T-helper 1 cell treated with Interleukin-12 subunit alpha and Interleukin-12 subunit beta and Interleukin-4 antibody, amounts not matched to agents 30 ng/mL and 1 ng/mL, for 36 hours (primary cell): ENCODE measurements at regions not wholly inside any gene's neighbourhood (a gene's known extent, or its start where the extent isn't known, plus 50 kb on each side); places are given as distances from the start of the nearest gene placed in this dataset.
"Not testable (repeated sequence)": the region's sequence is repeated elsewhere in the genome, so short reads cannot be mapped to it uniquely, and the experiment has no call there.

Source experiments
- intact Hi-C: fragments of 100-400 bp; cut with micrococcal nuclease; formaldehyde crosslinking; loops from one replicate; pipeline ENCODE4 v1.15.1; 2024

DNA sequence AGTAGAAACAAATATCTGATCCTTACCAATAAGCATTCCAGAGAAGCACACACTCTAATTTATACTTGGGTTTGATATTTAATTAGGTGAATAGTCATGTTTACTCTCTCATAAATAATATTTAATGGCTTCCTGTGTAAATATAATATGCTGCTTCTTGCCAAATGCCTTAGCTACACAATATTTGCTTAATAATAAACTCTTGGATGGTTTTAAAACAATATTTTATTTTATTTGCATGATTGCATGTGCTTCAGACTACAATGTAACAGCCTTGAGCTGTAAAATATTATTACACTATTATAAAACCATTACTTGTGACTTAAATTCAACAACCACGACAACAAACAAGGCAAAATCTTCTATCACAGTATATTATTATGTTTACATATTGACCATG is 542.4 kb upstream of the CHD1 start:
- intact Hi-C loops = not testable (repeated sequence)

GRCh38 chr5:99470636-99471035 is 541.8 kb upstream of the CHD1 start:
- intact Hi-C loops = not testable (repeated sequence)

DNA sequence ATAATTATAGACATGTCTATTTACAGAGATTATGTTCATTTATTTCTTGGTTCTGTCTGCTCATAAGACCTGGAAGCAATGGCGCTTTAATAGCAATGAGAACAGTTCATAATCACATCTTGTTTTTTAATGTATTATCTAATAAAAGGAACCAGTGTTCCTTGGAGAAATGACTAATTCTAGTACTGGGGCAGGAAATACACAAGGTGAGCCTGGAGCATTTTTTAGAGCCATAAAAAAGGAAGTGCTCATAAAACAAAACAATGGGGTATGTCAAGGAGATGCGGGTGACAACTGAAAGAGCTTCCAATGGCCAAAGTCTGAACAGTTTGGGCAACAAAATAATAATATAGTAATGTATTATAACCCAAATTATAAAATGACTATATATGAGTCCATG is 531.9 kb upstream of the CHD1 start:
- intact Hi-C loops = no loop called here

- intact Hi-C loops = no loop called here
These were observed 524.4 kb upstream of the CHD1 start for GRCh38 chr5:99453196-99453595.

DNA sequence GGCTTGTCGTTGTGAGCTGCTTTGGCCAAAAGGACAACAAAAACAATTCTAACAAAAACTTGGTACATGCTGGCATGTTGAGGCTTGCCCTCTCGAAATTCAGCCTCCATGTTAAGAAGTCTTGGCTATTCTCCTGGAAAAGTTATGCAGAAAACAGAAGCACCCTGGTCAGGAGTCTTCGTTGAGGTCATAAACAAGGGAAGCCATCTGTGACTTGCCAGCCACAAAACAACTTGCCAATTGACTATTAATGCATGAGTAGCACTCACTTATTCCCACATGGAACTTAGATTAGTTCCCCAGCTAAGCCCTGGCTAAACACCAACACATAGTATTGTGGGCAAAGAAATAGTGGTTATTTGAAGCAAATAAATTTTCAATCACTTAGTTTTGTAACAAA is 521.0 kb upstream of the CHD1 start:
- intact Hi-C loops = no loop called here

- intact Hi-C loops = no loop called here
These were observed 517.0 kb upstream of the CHD1 start for GRCh38 chr5:99445805-99446204.

GRCh38 chr5:99441235-99441634 is 512.4 kb upstream of the CHD1 start:
- intact Hi-C loops = no loop called here

DNA sequence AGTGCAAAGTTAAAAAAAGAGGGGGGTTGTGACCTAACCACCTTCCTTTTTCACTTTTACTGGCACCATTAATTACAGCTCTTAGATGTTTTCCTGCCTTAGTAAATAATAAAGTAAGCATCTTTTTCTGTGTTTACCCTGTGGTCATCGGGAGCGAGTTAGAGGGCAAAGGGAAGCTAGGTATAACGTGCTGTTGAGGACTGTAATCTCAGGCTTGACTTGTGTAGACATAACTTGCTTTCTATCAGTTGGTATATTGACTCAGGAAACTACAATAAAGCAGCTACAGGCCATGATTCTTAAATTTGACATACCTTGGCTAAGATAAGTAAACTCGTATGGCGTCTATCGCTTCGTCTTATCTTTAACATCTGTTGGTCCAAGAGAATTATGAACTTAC is 509.8 kb upstream of the CHD1 start:
- intact Hi-C loops = no loop called here

- intact Hi-C loops = no loop called here
These were observed 509.2 kb upstream of the CHD1 start for GRCh38 chr5:99437986-99438385.

- intact Hi-C loops = not testable (repeated sequence)
These were observed 494.6 kb upstream of the CHD1 start for GRCh38 chr5:99423396-99423795.

DNA sequence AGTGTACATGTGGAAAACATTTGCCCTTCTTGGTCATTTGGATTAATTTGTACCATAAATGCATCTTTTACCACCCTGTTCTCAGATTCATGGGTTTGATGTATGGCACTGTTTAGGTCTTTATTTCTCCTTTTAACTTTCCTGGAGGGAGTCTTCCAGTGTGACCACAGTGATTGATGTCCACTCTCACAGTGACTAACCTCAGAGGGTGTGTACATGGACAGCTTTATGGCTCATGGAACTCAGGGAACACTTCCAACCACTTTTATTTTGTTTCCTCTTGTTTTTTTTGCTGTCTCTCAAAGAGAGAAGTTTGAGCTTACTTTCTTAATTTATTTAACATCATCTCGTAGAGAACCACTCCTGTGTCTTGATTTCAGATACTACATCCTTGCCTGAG is 489.8 kb upstream of the CHD1 start:
- intact Hi-C loops = not testable (repeated sequence)

DNA sequence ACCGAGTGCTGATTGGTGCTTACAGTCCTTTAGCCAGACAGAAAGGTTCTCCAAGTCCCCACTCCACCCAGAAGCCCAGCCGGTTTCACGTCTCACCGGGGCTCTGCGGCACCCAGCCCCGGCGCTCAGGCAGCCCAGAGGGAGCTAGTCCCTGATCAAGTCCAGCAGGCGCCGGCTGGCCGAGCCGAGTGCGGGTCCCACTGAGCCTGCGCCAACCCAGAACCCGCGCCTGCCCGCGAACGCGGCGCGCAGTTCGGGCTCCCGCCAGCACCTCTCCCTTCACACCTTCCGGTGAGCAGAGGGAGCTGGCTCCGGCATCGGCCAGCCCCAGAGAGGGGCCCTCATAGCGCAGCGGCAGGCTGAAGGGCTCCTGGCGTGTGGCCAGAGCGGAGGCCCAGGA is 481.6 kb upstream of the CHD1 start:
- intact Hi-C loops = not testable (repeated sequence)

DNA sequence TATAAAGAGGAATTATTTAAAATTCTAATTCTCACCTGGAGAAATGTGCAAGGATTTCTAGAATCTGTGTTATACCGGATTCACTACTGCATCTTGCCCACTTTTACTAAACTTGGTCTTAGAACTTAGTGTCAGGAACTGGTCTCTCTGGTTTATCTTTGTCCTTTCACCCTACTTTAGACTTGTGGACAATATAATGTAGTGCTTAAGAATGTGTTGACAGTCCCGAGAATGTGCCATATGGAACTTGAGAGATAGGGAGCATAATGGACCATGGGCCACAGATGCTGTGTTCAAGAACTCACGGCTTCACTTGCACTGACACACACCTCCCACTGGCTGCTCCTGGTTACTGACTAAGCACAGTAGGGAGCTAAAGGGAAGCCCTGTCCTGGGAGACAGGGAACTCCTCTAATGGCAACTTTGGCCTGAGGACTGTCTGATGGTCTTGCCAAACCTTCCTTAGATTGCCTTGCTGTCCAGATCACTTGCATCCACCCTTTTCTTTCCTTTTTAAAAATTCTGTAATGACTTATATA is 476.0 kb upstream of the CHD1 start:
- intact Hi-C loops = not testable (repeated sequence)

GRCh38 chr5:99400571-99400970 is 471.8 kb upstream of the CHD1 start:
- intact Hi-C loops = not testable (repeated sequence)

GRCh38 chr5:99398976-99399375 is 470.2 kb upstream of the CHD1 start:
- intact Hi-C loops = no loop called here

DNA sequence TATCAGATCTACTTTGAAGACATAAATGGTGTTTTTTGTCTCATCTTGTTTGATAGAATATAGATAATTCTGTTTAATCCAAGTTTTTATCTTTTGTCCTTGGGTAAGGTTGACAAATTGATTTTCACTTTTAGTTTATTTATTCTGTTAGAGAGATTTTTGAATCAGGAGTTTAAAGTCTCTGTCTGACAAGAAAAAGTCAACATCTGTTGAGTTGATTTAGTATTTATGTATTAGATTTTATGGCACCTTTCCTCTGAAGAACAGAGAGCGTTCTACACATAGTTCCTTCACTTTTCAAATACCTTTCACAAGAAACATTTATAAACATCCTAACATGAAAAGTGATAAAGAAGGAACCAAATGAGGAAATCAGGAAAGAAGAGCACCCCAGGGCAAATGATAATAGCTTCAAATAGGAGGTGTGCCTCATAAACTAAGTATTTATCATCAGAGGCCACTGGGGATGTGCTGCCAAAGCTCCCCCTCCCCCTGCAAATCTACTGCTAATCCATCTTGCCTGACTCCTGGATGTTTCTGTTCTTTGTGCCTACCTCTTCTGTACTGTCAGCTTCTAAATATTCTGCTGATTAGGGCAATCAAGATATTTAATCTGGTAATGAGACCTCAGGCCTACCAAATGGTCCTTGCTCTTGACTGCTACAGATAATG is 457.7 kb upstream of the CHD1 start:
- intact Hi-C loops = no loop called here

DNA sequence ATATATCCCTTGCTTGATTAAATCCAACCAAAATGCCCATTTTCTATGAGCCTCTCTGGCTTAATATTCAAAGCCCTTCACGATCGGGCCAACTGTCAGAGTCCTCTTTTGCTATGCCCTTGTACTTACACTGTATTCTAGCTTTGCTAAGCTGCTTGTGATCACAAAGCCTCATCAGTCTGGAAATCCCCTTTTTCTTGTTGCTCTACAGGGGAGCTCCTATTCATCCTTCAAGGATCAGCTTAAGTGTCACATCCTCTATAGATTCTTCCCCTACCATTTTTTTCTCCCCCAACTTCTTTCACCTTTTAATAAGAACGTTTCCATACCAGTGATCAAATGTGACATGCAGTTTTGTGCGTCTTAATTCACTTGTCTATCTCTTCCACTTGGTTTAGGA is 450.4 kb upstream of the CHD1 start:
- intact Hi-C loops = no loop called here

GRCh38 chr5:99378443-99378842 is 449.6 kb upstream of the CHD1 start:
- intact Hi-C loops = no loop called here

- intact Hi-C loops = no loop called here
These were observed 441.2 kb upstream of the CHD1 start for GRCh38 chr5:99369797-99370593.

DNA sequence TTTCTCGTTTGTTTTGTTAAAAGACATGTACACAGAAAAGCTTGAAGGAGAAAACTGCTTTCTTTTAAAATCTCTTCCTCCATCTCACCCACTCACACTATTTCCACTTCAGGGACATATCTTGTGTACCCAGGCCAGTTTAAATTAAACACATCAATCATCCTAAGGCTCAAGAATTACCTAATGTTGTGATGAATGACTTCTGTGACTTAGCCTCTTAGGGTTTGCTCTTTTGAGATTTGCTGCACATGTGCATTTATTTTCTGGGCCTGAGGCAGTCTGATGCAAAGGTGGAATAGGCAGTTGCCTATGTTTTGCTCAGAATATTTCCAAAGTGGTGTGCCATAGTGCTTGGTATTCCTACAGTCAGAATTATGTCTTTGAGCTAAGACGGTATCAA is 439.9 kb upstream of the CHD1 start:
- intact Hi-C loops = no loop called here

- intact Hi-C loops = no loop called here
These were observed 427.1 kb upstream of the CHD1 start for GRCh38 chr5:99355881-99356280.

GRCh38 chr5:99349787-99350186 is 421.0 kb upstream of the CHD1 start:
- intact Hi-C loops = no loop called here

- intact Hi-C loops = no loop called here
These were observed 419.8 kb upstream of the CHD1 start for GRCh38 chr5:99348597-99348996.
